Activated CD4-positive, alpha-beta T cell treated with anti-CD3 and anti-CD28 coated beads, Interleukin-2, Interleukin-4, amounts not matched to agents 100 ng/mL and 50 ng/mL, durations not matched to agents 16 hours and 8 hours (primary cell): ENCODE measurements at regions not wholly inside any gene's neighbourhood (a gene's known extent, or its start where the extent isn't known, plus 50 kb on each side); places are given as distances from the start of the nearest gene placed in this dataset.
A peak's percentile ranks its signal among the peaks of the same experiment; 100 is the strongest.
"Not testable (repeated sequence)": the region's sequence is repeated elsewhere in the genome, so short reads cannot be mapped to it uniquely, and the experiment has no call there.

Source experiments
- DNase-seq: peaks from one replicate; pipeline ENCODE4 v3.0.0-alpha.2; 2020; ENCODE audit warnings: low spot score

GRCh38 chr3:13149330-13150108 lies 76.3 kb upstream of the IQSEC1 start:
- no peak for DNase-seq

GRCh38 chr3:13148561-13149329 lies 75.5 kb upstream of the IQSEC1 start:
- DNase-seq, result no peak

- no peak for DNase-seq
These were observed 74.9 kb upstream of the IQSEC1 start for GRCh38 chr3:13148126-13148525.

- DNase-seq, result no peak
These were observed 74.1 kb upstream of the IQSEC1 start for GRCh38 chr3:13147344-13147743.

- DNase-seq, result no peak
These were observed 73.5 kb upstream of the IQSEC1 start for GRCh38 chr3:13146643-13147143.

DNA sequence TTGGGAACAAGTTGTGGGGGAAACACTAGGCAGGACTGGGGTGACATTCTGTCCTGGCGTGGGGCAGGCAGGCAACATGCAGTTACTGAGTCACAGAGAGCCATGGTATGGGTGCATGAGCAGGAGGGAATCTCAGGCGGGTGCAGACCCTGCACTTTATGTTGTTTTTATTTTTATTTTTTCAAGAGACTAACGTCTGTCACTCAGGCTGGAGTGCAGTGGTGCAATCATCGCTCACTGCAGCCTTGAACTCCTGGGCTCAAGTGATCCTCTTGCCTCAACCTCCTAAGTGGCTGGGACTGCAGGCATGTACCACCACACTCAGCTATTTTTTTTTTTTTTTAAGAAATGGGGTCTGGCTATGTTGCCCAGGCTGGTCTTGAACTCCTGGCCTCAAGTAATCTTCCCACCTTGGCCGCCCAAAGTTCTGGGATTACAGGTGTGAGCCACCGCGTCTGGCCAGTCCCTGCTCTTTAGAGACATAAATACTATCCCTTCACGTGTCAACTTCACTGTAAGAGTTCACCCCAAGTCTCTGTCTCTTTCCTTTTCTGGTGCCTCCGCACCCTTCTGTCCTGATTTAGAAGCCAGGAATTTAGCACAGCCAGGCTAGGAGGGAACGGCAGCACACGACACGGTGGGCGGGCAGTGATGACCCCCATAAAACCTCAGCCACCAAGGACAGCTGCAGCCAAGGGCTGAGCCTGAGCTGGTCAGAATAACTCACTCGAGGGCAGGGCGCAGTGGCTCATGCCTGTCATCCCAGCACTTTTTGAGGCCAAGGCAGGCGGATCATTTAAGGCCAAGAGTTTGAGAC lies 72.8 kb upstream of the IQSEC1 start:
- no peak for DNase-seq

DNA sequence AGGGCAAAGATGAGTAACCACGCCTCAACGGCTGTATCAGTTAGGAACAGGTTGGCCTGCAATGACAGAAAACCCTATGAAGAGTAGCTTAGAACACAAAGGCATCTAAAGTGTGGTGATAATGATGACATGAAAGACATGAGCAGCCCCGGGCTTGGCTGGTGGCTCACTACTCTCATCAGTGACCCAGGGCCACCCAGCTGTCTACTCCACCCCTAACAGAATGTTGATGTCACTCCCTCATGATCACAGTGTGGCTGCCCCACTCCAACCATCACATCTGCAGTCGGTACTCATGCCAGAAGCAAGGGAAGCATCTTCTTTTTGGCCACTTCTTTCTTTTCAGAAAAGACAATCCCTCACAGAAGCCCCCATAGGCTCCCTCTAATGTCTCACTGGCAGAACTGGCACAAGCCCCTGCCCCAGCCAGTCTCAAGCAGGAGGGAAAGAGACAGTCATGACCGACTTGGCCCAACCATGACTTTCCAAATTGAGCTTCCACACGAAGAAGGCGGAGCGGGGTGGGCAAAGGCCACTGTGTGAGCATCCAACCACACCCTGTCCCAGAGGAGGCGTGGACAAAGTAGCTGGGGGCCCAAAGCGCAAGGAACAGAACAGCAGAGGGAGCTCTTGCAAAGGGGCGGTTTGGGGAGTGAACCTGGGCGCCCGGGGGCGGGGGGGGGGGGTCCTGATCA lies 72.0 kb upstream of the IQSEC1 start:
- DNase-seq, result no peak

DNA sequence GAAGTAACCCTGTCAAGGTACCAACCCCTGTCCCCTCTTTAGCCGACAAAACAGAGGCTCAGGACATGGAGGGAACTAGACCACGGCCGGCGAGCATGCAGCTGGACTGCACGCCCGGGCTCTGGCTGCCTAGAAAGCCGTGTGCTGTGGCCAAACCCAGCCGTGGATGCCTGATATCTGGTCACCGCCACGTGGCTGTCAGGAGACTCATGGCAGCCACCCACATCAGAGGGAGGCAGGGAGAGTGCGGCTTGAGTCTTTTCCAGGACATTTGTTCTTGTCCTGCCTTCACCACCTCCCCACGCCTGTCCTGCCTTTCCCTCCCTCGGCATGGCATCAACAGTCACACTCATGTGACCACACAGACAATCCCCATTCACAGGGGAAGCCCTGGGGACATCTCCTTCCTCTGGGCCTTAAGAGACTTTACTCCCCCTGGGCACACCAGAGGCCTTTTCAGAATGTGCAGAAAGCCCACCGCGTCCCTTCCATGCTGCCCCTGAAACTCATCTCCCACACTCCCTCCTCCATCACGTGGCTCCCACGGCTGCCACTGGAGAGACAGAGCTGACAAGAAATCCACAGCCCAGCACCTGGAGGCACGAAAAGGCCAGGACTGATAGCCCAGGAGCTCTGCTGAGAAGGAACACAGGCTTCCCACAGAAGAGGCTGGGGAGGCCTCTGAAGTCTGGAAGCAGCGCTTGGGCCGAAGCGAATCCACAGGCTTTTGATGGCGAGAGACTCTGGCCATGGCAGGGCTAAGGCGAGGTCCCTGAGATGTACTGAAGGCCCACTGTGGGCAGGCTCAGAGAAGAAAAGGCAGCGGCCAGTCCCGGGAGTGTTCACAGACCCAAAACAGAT lies 71.2 kb upstream of the IQSEC1 start:
- no peak for DNase-seq

GRCh38 chr3:13143381-13144004 lies 70.3 kb upstream of the IQSEC1 start:
- no peak for DNase-seq

GRCh38 chr3:13142552-13143380 lies 69.5 kb upstream of the IQSEC1 start:
- no peak for DNase-seq

- DNase-seq, result peak; percentile 14
These were observed 68.8 kb upstream of the IQSEC1 start for GRCh38 chr3:13141991-13142412.

- DNase-seq, result no peak
These were observed 68.0 kb upstream of the IQSEC1 start for GRCh38 chr3:13141183-13141582.

GRCh38 chr3:13140596-13140995 lies 67.4 kb upstream of the IQSEC1 start:
- no peak for DNase-seq

DNA sequence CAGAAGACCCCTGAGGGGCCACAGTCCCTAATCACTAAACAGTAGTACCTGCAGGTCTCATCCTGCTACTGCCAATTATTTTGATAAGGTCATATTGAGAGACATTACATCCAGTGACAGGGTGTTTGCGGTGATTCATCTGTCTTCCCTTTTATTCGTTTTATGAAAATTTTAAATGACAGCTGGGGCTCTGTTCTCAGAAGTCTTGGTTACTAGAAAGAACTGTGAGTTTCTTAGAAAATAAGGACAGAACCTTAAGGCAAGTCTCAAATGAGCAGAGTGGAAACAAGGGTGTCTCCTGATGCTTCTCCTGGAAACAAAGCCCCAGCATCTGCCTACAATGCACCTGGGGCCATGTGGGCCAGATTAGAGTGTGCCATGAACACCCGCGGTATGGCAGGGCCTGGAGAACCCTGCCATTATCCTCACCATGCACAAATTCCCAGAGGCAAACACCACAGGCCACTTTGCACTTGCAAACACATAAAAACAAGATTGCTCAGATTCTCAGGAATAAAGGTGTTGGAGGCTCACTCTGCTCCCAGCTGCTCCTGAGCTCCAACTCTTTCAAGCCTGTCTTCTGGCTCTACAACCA lies 66.3 kb upstream of the IQSEC1 start:
- no peak for DNase-seq

- no peak for DNase-seq
These were observed 65.6 kb upstream of the IQSEC1 start for GRCh38 chr3:13138833-13139145.

DNA sequence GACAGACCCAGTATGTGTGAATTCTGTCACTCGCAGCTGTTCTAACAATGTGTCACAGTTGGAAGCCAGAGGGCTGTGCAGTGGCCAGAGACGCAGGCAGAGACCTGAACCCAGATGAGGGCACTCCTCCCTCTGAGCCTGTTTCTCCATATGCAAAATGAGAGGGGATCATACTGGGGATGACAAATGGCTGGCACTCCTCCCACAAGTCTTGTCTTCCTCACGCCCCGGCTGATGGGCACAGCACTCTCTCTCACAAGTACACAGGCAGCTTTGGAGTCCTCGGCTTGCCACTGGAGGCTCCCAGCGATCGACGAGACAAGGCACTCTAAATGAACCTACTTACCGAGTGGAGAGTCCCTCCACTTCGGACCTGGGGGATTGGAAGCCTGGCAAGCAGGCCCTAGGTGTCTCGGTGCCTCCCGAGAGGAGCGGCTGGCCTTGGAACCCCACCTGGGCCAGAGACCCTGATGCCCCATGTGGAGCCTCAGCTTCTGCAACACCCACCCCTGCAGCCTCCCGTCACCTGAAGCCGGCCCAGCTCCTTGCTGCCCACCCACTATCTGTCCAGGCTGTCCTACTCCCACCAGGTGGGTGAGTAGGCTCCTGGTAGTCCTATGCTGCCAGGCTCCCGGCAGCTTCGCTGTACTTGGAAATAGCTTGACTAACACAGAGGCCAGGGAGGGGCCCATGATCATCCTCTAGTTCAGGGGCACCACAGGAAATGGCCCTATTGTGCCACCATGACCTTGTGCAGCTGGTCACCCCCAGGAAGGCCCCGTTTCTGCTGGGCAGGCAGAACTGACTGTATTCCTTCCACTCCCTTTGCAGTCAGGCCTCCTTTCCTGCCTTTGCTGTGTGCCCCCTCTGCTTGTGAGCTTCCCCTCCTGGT lies 65.0 kb upstream of the IQSEC1 start:
- DNase-seq, result no peak

DNA sequence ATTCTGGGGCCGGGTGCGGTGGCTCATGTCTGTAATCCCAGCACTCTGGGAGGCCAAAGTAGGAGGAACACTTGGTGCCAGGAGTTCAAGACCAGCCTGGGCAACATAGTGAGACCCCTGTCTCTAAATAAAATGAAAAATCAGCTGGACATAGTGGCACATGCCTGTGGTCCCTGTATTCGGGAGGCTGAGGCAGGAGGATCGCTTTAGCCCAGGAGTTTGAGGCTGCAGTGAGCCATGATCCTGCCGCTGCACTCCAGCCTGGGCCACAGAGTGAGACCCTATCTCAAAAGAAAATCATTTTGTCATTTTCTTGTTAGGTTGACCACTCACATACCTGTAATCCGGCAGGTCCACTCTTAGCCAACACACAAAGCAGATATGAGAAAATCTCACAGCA lies 63.6 kb upstream of the IQSEC1 start:
- not testable (repeated sequence) for DNase-seq

GRCh38 chr3:13136426-13136825 lies 63.2 kb upstream of the IQSEC1 start:
- DNase-seq, result no peak
